Transverse colon (tissue), 4 donors: ENCODE measurements at regions not wholly inside any gene's neighbourhood (a gene's known extent, or its start where the extent isn't known, plus 50 kb on each side); places are given as distances from the start of the nearest gene placed in this dataset.
"Not testable (repeated sequence)": the region's sequence is repeated elsewhere in the genome, so short reads cannot be mapped to it uniquely, and the experiment has no call there.

Experiments
- DNase-seq: peaks from one replicate; pipeline ENCODE4 v3.0.0-alpha.2; 2019
- H3K27ac ChIP-seq, 4 donors: fragments of 200-600 bp; sonication (generic); 2 replicates each; pipeline ENCODE4 v1.5.1; 2016 to 2018; ENCODE audit warnings: inconsistent platforms in 4 of 4
- H3K27me3 ChIP-seq: fragments of 200-600 bp; sonication (generic); 2 replicates; pipeline ENCODE4 v1.5.1; 2017; ENCODE audit warnings: inconsistent platforms
- H3K36me3 ChIP-seq, 4 donors: fragments of 200-600 bp; sonication (generic); 2 replicates each; pipeline ENCODE4 v1.5.1; 2017 to 2019; ENCODE audit warnings: inconsistent platforms in 4 of 4
- H3K4me1 ChIP-seq, 4 donors: fragments of 200-600 bp; sonication (generic); 2 replicates each; pipeline ENCODE4 v1.5.1; 2017 to 2020; ENCODE audit warnings: inconsistent platforms in 4 of 4
- H3K4me3 ChIP-seq, 4 donors: fragments of 200-600 bp; sonication (generic); 1 replicate in 1 of 4; 2 replicates in 3 of 4; pipeline versions ENCODE4 v1.5.1 to v1.6.1; 2017 to 2019; ENCODE audit warnings: inconsistent platforms in 4 of 4
- H3K9me3 ChIP-seq, 2 donors: fragments of 200-600 bp; sonication (generic); 2 replicates each; pipeline ENCODE4 v1.5.1; 2017 to 2019; ENCODE audit warnings: inconsistent platforms in 2 of 2
- EP300 ChIP-seq: sonication (generic); formaldehyde crosslinking; IDR thresholded peaks from one replicate; pipeline ENCODE4 v1.6.1; 2017; ENCODE audit warnings: antibody characterized with exemption, low read depth
- POLR2A ChIP-seq: fragments of 450-650 bp; IDR thresholded peaks from one replicate; pipeline ENCODE4 v1.6.1; 2016; ENCODE audit warnings: antibody characterized with exemption, mild to moderate bottlenecking, moderate library complexity
- POLR2AphosphoS5 ChIP-seq, 3 donors: sonication (generic); formaldehyde crosslinking; IDR thresholded peaks; one replicate each; pipeline ENCODE4 v1.6.1; 2016; ENCODE audit warnings: antibody characterized with exemption in 3 of 3
- WGBS, 2 donors: methylation state at CpG; one replicate each; pipeline ENCODE4 v1.1.5; 2018; ENCODE audit warnings: low coverage in 1 of 2; 5-methylcytosine and 5-hydroxymethylcytosine counted together
- in situ Hi-C, 4 donors: fragments of 200-750 bp; cut with MboI; loops; one replicate each; pipeline versions ENCODE4 v1.15.0 to v1.15.1; 2017; ENCODE audit warnings: low sequenced_read_pairs in 3 of 4, low pct_ligation_motif_present in 1 of 4, low pct_unique_long_range_greater_than_20kb in 1 of 4
- intact Hi-C: fragments of 100-400 bp; cut with DNase I; formaldehyde crosslinking; loops from one replicate; pipeline ENCODE4 v1.15.1; 2023; ENCODE audit warnings: low total_unique reads
- TF ChIP-seq, protein P1 (sequence below), 5 experiments: fragments of 200-600 bp in 3 of 5; fragments of 450-650 bp in 2 of 5; sonication (generic) in 3 of 5; IDR thresholded peaks; 1 replicate in 2 of 5; 2 replicates in 3 of 5; pipeline ENCODE4 v1.5.1; 2016 to 2017; ENCODE audit warnings: antibody characterized with exemption in 5 of 5, inconsistent platforms in 3 of 5, mild to moderate bottlenecking in 2 of 5, moderate library complexity in 1 of 5

DNA sequence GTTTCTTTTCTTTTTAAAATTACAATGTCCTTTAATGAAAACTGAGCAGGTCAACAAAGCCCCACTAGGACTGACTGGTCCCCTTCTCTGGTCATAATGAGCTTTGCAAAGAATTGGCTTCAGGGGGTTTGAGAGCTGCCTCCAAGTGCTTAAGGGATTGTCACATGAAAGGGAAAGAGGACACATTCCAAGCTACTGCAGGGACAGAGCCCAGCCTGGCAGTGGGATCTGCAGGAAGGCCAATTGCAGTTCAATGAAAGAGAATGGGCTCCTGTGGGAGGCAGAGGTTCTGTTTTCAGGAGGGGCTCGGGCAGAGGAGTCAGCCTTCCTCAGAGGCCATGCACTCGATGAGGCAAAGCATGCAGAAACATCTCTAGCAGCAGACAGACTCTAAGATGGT is 84.1 kb upstream of the ACKR3 start:
- no peak overlapping the region for H3K27ac ChIP-seq
- DNase-seq = no peak
- H3K4me1 ChIP-seq = no peaks in the 10 kb centered on the region
- no peak overlapping the region for H3K4me3 ChIP-seq
- no peak for TF ChIP-seq EP300
- TF ChIP-seq, protein P1, sequence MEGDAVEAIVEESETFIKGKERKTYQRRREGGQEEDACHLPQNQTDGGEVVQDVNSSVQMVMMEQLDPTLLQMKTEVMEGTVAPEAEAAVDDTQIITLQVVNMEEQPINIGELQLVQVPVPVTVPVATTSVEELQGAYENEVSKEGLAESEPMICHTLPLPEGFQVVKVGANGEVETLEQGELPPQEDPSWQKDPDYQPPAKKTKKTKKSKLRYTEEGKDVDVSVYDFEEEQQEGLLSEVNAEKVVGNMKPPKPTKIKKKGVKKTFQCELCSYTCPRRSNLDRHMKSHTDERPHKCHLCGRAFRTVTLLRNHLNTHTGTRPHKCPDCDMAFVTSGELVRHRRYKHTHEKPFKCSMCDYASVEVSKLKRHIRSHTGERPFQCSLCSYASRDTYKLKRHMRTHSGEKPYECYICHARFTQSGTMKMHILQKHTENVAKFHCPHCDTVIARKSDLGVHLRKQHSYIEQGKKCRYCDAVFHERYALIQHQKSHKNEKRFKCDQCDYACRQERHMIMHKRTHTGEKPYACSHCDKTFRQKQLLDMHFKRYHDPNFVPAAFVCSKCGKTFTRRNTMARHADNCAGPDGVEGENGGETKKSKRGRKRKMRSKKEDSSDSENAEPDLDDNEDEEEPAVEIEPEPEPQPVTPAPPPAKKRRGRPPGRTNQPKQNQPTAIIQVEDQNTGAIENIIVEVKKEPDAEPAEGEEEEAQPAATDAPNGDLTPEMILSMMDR (IDR thresholded peaks at IDR 0.05) = no peak
- no peak for TF ChIP-seq POLR2A
- TF ChIP-seq POLR2AphosphoS5 (IDR thresholded peaks at IDR 0.05) = no peak
- H3K9me3 ChIP-seq = peaks cover 6% of the 10 kb centered on the region in 2 donors
- in situ Hi-C loops (no loop called here), intact Hi-C loops (no loop called here)
- WGBS, 2 donors = 78% methylated on average over 2 of the region's 2 CpGs; no CpG with 5 or more reads in 1 of the 2 donors
- no peaks in the 10 kb centered on the region for H3K36me3 ChIP-seq
- H3K27me3 ChIP-seq = no peaks in the 10 kb centered on the region

DNA sequence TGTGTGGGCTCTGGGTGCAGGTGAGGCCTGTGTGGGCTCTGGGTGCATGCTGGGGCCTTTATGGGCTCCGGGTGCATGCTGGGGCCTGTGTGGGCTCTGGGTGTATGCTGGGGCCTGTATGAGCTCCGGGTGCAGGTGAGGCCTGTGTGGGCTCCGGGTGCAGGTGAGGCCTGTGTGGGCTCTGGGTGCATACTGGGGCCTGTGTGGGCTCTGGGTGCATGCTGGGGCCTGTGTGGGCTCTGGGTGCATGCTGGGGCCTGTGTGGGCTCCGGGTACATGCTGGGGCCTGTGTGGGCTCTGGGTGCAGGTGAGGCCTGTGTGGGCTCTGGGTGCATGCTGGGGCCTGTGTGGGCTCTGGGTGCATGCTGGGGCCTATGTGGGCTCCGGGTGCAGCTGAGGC is 80.5 kb upstream of the ACKR3 start:
- H3K4me3 ChIP-seq, H3K4me1 ChIP-seq, H3K9me3 ChIP-seq, H3K27me3 ChIP-seq, in situ Hi-C loops, intact Hi-C loops, H3K27ac ChIP-seq, H3K36me3 ChIP-seq, DNase-seq: not testable (repeated sequence)
- WGBS, 2 donors = 62% methylated on average over 2 of the region's 5 CpGs; no CpG with 5 or more reads in 1 of the 2 donors

- no peaks in the 10 kb centered on the region for H3K4me1 ChIP-seq
- TF ChIP-seq POLR2AphosphoS5 (IDR thresholded peaks at IDR 0.05) (no peak), EP300 (no peak), POLR2A (no peak)
- TF ChIP-seq, protein P1 (IDR thresholded peaks at IDR 0.05) = no peak
- intact Hi-C loops = no loop called here
These were observed 79.7 kb upstream of the ACKR3 start for GRCh38 chr2:236489895-236490404.

GRCh38 chr2:236496340-236496739 is 73.3 kb upstream of the ACKR3 start:
- TF ChIP-seq EP300 (no peak), POLR2A (no peak), POLR2AphosphoS5 (IDR thresholded peaks at IDR 0.05) (no peak)
- TF ChIP-seq, protein P1 (IDR thresholded peaks at IDR 0.05) = no peak
- Histone ChIP-seq H3K4me3 (no peak overlapping the region), H3K27me3 (no peaks in the 10 kb centered on the region), H3K27ac (no peak overlapping the region), H3K36me3 (no peaks in the 10 kb centered on the region), H3K9me3 (no peaks in the 10 kb centered on the region), H3K4me1 (no peaks in the 10 kb centered on the region)
- in situ Hi-C loops = no loop called here
- 68 to 89% methylated on average over 5 to 9 of the region's 9 CpGs for WGBS, 2 donors
- no peak for DNase-seq
- intact Hi-C loops = no loop called here

More at GRCh38 chr2:236489895-236490404, 79.7 kb upstream of the ACKR3 start:
- no peak for DNase-seq
- Histone ChIP-seq H3K27ac (no peak overlapping the region), H3K4me3 (no peak overlapping the region), H3K36me3 (no peaks in the 10 kb centered on the region), H3K9me3 (no peaks in the 10 kb centered on the region), H3K27me3 (no peaks in the 10 kb centered on the region)
- 91% methylated on average over 3 of the region's 3 CpGs; no CpG with 5 or more reads in 1 of the 2 donors for WGBS, 2 donors
- in situ Hi-C loops = no loop called here

GRCh38 chr2:236498369-236498768 is 71.3 kb upstream of the ACKR3 start:
- H3K27ac ChIP-seq = no peak overlapping the region
- H3K4me3 ChIP-seq = no peak overlapping the region
- no peaks in the 10 kb centered on the region for H3K9me3 ChIP-seq
- H3K36me3 ChIP-seq = no peaks in the 10 kb centered on the region
- 72 to 81% methylated on average over 5 to 7 of the region's 7 CpGs for WGBS, 2 donors
- in situ Hi-C loops = no loop called here
- intact Hi-C loops = no loop called here
- H3K4me1 ChIP-seq = no peaks in the 10 kb centered on the region
- DNase-seq = no peak
- TF ChIP-seq EP300 (no peak), POLR2A (no peak), POLR2AphosphoS5 (IDR thresholded peaks at IDR 0.05) (no peak)
- TF ChIP-seq, protein P1 (IDR thresholded peaks at IDR 0.05) = no peak
- no peaks in the 10 kb centered on the region for H3K27me3 ChIP-seq
